Muscle of leg (tissue), 3 donors: ENCODE measurements at regions not wholly inside any gene's neighbourhood (a gene's known extent, or its start where the extent isn't known, plus 50 kb on each side); places are given as distances from the start of the nearest gene placed in this dataset.
A peak's percentile ranks its signal among the peaks of the same experiment; 100 is the strongest.

Source experiments
- DNase-seq: peaks from one replicate; pipeline ENCODE4 v3.0.0; 2013
- H3K27ac ChIP-seq: one replicate; pipeline ENCODE4 v1.5.1; 2013; ENCODE audit warnings: mild to moderate bottlenecking, low read length, control low read depth
- H3K27me3 ChIP-seq: one replicate; pipeline ENCODE4 v1.6.1; 2013; ENCODE audit warnings: low read length; ENCODE audit not compliant: control insufficient read depth, insufficient read depth
- H3K36me3 ChIP-seq: one replicate; pipeline ENCODE4 v1.6.1; 2013; ENCODE audit warnings: low read length; ENCODE audit not compliant: control insufficient read depth, insufficient read depth
- H3K4me1 ChIP-seq: one replicate; pipeline ENCODE4 v1.6.1; 2013; ENCODE audit warnings: low read length; ENCODE audit not compliant: control insufficient read depth, insufficient read depth
- H3K4me3 ChIP-seq: one replicate; pipeline ENCODE4 v1.5.1; 2013; ENCODE audit warnings: low read length, control low read depth
- H3K9me3 ChIP-seq: replicated peaks from 2 replicates; pipeline ENCODE4 v1.6.1; 2013; ENCODE audit warnings: low read depth, low read length; ENCODE audit not compliant: control insufficient read depth
- WGBS: methylation state at CpG from one replicate; pipeline ENCODE4 v1.1.5; 2013; ENCODE audit warnings: missing lambda C conversion rate; ENCODE audit not compliant: insufficient coverage; 5-methylcytosine and 5-hydroxymethylcytosine counted together

DNA sequence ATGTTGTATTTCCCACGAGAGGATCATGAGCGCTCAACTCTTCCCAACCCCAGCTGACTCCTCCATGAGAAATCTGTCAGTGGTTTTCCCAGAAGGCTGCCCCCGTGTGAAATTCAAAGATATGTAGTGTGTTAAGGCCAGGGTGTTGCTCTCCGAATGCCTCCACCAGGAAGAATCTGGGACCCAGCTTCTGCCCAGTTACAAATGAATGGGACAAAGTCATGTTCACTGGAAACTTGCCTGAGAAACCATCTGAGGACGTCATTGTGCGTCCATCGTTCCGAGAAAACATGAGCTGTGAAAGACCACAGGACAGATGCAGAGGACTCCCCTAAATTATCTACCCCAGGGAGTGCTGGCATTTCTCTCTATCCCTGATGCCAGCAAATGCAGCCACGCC is 86.0 kb downstream of the AIPL1 start:
- Histone ChIP-seq H3K4me3 (no peak overlapping the region), H3K27me3 (no peaks in the 10 kb centered on the region), H3K4me1 (peaks cover 44% of the 10 kb centered on the region), H3K9me3 (no peaks in the 10 kb centered on the region), H3K36me3 (no peaks in the 10 kb centered on the region), H3K27ac (peak overlapping the region; percentile 59)
- 73% methylated on average over 5 of the region's 9 CpGs for WGBS
- peak; percentile 66 for DNase-seq

DNA sequence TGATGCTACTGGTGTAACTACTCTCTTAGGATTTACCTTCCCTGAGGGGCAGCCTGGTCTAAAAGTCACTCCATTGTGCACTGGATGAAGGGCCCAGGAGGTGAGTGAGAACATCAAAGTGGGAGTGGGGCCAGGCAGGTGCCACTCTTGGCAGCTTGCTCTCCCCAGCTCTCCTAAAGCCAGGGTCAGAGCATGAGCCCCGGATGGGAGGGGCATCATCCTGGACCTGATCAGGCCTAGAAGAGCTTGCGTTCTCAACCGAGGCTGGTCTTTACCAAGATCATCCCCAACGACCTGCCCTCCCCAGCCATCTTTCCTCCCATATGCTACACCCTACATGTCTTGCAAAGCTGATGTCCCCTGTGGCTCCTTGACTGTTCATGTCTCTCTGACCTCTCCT is 87.1 kb downstream of the AIPL1 start:
- no peaks in the 10 kb centered on the region for H3K27me3 ChIP-seq
- 77% methylated on average over 4 of the region's 4 CpGs for WGBS
- H3K27ac ChIP-seq = peak overlapping the region; percentile 72
- no peak overlapping the region for H3K4me3 ChIP-seq
- no peak for DNase-seq
- no peaks in the 10 kb centered on the region for H3K36me3 ChIP-seq
- H3K9me3 ChIP-seq = no peaks in the 10 kb centered on the region
- peaks cover 40% of the 10 kb centered on the region for H3K4me1 ChIP-seq

DNA sequence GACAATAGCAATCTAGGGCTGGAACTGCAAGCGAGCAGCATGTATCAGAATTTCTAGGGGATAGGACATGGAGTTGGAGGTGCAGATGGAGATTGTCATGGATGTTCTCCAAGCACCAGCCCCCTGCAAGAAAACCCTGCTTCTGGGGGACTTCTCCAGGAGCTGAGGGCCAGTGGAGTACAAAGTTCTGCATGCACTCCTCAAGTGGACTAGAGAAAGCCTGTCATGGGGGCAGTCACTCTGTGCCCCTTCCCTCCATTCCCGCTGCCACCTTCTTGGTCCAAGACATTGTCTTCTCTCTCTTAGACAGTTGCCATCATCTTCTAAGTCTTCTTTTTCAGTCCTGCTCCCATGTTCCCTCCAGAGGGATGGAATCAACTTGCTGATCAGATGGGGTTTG is 87.9 kb downstream of the AIPL1 start:
- Histone ChIP-seq H3K4me1 (peaks cover 38% of the 10 kb centered on the region), H3K27ac (peak overlapping the region; percentile 20), H3K27me3 (no peaks in the 10 kb centered on the region), H3K4me3 (no peak overlapping the region), H3K36me3 (no peaks in the 10 kb centered on the region), H3K9me3 (no peaks in the 10 kb centered on the region)
- DNase-seq = no peak
- WGBS = 59% methylated on average over 2 of the region's 2 CpGs

DNA sequence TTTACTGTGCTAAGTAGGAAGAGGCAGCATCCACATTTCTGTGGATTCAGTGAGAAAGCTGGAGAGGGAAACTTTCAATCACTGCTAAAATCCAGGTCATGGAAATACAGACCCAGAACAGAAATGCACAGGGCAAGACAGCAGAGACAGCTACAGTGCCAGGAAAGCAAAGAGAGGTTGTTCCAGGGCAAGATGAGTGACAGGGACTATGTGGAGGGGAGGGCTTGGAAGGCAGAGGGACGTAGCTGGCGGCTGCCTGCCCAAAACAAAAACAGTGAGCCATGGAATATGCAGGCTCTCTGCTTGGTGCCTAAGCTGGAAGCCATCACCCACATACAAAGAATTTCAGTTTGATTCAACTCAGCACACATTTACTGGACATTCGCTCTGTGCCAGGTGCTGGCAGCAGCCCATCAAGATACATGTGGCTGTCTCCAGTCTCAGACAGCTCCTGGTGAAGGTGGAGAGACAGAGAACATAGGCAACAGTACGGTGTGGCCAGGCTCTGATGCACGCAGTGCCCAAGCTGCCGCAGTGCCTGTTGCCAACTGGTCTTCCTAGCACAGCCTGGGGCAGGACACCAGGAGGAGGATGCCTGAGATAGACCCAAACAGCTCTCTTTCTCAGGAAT is 88.7 kb downstream of the AIPL1 start:
- no peaks in the 10 kb centered on the region for H3K27me3 ChIP-seq
- DNase-seq = peak; percentile 57
- WGBS = 41% methylated on average over 5 of the region's 6 CpGs

DNA sequence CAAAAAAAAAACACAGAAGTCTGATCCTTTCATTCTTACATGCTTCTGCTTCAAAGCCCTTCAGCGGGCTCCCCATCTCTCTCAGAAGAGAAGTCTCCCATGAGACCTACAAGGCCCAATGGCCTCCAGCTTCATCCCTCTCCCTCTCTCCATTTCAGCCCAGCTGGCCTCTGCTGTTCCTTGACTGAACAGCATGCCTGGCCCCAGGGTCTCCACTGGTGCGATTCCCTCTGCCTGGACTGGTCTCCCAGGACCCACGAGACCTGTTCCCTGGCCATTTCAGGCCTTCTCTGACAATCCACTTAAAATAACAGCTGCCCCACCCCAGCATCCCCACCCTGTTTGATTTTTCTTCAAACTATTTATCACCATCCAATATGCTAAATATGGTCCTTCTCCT is 91.2 kb downstream of the AIPL1 start:
- no peak overlapping the region for H3K27ac ChIP-seq
- 86% methylated on average over 3 of the region's 3 CpGs for WGBS
- H3K36me3 ChIP-seq = no peaks in the 10 kb centered on the region
- no peak overlapping the region for H3K4me3 ChIP-seq
- H3K9me3 ChIP-seq = no peaks in the 10 kb centered on the region
- no peaks in the 10 kb centered on the region for H3K27me3 ChIP-seq
- DNase-seq = no peak
- peaks cover 25% of the 10 kb centered on the region for H3K4me1 ChIP-seq

More for the DNA sequence above, 88.7 kb downstream of the AIPL1 start:
- Histone ChIP-seq H3K4me1 (peaks cover 33% of the 10 kb centered on the region), H3K9me3 (no peaks in the 10 kb centered on the region), H3K36me3 (no peaks in the 10 kb centered on the region), H3K27ac (peak overlapping the region; percentile 71), H3K4me3 (no peak overlapping the region)

DNA sequence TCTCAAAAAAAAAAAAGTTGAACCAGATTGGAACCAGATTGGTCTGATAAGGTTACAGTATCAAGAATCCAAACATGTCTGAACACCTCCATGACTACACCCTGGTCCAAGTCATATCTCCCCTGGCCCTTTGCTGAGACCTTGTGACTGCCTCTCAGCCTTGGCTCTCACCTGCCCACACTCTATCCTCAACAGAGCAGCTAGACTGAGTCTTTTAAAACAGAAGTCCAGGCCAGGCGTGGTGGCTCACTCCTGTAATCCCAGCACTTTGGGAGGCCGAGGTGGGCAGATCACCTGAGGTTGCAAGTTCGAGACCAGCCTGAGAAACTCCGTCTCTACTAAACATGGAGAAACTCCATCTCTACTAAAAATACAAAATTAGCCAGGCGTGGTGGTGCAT is 91.7 kb downstream of the AIPL1 start:
- H3K4me1 ChIP-seq = peaks cover 23% of the 10 kb centered on the region
- H3K9me3 ChIP-seq = no peaks in the 10 kb centered on the region
- no peaks in the 10 kb centered on the region for H3K36me3 ChIP-seq
- no peak overlapping the region for H3K27ac ChIP-seq
- no peak overlapping the region for H3K4me3 ChIP-seq
- DNase-seq = no peak
- 90% methylated on average over 5 of the region's 5 CpGs for WGBS
- H3K27me3 ChIP-seq = no peaks in the 10 kb centered on the region

DNA sequence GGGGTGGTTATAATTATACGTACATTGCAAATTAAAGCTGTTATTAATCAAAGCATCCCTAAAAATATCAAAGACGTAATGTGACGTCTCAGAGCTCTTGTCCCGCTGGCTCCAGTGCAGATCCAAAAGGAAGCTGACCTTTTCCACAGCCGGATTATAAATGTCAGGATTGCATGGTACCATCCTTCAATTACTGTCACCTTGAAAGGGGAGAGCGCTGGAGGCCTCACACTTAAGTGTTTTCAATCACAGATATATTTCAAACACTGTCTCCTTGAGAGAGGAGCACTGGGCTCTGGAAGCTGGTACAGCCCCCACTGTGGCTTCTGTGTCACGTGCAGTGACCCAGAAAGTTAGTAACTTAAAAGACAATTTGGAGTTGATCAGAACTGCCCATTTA is 94.2 kb downstream of the AIPL1 start:
- Histone ChIP-seq H3K4me1 (peaks cover 8% of the 10 kb centered on the region), H3K9me3 (no peaks in the 10 kb centered on the region), H3K27ac (no peak overlapping the region), H3K4me3 (no peak overlapping the region), H3K36me3 (no peaks in the 10 kb centered on the region), H3K27me3 (no peaks in the 10 kb centered on the region)
- DNase-seq = no peak
- 51% methylated on average over 5 of the region's 7 CpGs for WGBS

DNA sequence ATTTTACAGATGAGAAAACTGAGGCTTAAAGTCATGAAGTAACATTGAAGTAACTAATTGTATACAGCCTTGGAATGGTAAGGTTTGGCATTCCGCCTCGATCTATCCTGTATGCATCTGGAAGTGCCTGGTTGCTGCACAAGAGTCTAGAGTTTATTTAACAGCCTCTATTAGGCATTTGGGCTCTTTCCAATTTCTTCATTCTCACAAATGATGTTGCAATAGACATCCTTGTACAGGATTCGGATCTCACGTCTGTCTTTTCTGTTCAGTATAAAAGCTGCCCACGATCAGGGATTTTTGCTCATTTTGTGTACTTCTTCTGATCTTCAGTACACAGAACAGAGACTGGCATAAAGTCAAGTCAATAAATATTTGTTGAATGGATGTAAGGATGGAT is 100.5 kb downstream of the AIPL1 start:
- H3K4me3 ChIP-seq = no peak overlapping the region
- no peak overlapping the region for H3K27ac ChIP-seq
- DNase-seq = no peak
- 80% methylated on average over 3 of the region's 5 CpGs for WGBS
- H3K36me3 ChIP-seq = no peaks in the 10 kb centered on the region
- H3K27me3 ChIP-seq = no peaks in the 10 kb centered on the region
- no peaks in the 10 kb centered on the region for H3K9me3 ChIP-seq
- no peaks in the 10 kb centered on the region for H3K4me1 ChIP-seq

DNA sequence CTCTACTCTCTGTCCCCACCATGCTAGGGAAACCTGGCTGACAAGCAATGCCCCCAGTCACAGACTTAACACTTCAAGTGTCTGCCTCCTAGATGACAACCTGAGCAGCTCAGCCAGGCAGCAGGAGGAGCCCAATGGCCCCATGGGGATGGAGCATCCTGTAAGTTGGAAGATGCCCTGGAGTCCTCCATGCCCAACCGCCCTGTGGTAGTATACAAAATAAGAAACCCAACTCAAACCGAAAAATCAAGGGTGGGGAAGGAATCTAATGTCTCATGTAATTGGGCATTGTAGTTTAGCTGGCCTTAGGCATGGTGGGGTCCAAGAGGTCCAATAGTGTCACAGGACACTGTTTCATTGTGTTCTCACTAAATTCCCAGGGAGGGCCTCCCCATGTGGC is 104.0 kb downstream of the AIPL1 start:
- H3K4me3 ChIP-seq = no peak overlapping the region
- no peak overlapping the region for H3K27ac ChIP-seq
- H3K9me3 ChIP-seq = no peaks in the 10 kb centered on the region
- H3K4me1 ChIP-seq = no peaks in the 10 kb centered on the region
- DNase-seq = no peak
- no peaks in the 10 kb centered on the region for H3K27me3 ChIP-seq
- no peaks in the 10 kb centered on the region for H3K36me3 ChIP-seq
- no CpG with 5 or more reads among the region's 2 CpGs for WGBS

DNA sequence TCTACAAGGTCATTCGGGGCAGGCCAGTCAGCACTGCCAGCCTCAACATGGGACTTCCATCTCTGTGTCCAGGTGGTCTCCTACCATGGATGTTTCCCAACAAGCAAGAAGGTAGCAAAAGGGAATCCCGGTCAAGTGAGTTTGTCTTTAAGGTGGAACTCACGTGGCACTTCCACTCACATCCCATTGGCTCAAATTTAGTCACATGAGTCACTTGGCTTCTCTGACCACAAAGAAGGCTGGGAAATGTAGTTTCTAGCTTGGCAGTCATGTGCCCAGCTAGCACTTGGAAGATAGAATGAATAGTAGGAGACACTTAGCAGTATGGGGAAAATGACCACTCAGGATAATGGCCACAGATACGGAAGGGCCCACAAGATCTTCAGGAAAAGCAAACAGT is 106.6 kb downstream of the AIPL1 start:
- no peak for DNase-seq
- H3K27ac ChIP-seq = peak overlapping the region; percentile 59
- WGBS = 90% methylated on average over 3 of the region's 4 CpGs
- H3K4me3 ChIP-seq = no peak overlapping the region
- no peaks in the 10 kb centered on the region for H3K27me3 ChIP-seq
- H3K36me3 ChIP-seq = no peaks in the 10 kb centered on the region
- H3K4me1 ChIP-seq = peaks cover 9% of the 10 kb centered on the region
- no peaks in the 10 kb centered on the region for H3K9me3 ChIP-seq

DNA sequence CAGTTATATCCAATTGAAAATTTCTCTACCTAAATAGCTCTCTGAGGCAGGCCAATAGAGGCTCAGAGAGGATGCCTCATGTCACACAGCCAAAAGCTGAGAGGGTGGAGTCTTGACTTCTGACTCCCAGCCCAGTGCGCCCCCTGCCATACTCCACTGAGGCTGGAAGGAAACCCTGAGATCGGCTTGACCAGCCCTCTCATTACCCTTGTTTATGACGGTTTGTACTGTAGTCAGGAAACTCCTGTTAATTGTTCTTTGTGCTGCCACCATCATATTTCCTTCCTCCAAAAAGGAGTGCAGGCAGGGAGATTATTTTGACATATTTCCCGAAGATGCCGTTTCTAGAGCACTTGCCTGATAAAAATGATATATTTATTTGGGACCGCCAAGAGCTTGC is 107.9 kb downstream of the AIPL1 start:
- H3K36me3 ChIP-seq = no peaks in the 10 kb centered on the region
- 29% methylated on average over 1 of the region's 6 CpGs for WGBS
- peaks cover 9% of the 10 kb centered on the region for H3K4me1 ChIP-seq
- peak; percentile 58 for DNase-seq
- H3K27me3 ChIP-seq = no peaks in the 10 kb centered on the region
- no peak overlapping the region for H3K4me3 ChIP-seq
- no peaks in the 10 kb centered on the region for H3K9me3 ChIP-seq
- peak overlapping the region; percentile 90 for H3K27ac ChIP-seq
